C4-2B (cell line): ENCODE measurements at regions not wholly inside any gene's neighbourhood (a gene's known extent, or its start where the extent isn't known, plus 50 kb on each side); places are given as distances from the start of the nearest gene placed in this dataset.

Experiments used
- ZFX ChIP-seq: fragments of 450-650 bp; IDR thresholded peaks from 2 replicates; pipeline ENCODE4 v1.6.1; 2017
- TF ChIP-seq, protein P1 (sequence below): fragments of 450-650 bp; conservative IDR thresholded peaks from 2 replicates; pipeline ENCODE4 v1.5.1; 2017; ENCODE audit warnings: mild to moderate bottlenecking

DNA sequence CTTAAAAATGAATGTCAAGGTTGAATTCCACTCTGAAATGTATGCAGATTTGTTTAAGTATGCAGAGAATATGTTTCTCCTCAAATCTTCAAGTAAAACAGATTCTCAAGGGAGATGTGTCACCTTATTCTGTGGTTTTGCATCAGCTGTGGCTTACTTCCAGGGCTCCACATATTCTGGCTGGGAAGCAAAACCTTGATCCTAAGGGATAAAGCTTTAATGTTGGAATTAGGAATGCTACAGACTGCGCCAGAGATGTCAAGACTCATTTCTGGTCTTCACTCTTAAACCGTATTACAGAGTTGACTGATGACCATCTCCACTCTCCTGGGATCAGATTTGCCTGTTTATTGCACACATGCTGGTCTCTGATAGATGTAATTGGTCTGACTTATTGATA lies 143.9 kb upstream of the DIPK2B start:
- TF ChIP-seq, protein P1, sequence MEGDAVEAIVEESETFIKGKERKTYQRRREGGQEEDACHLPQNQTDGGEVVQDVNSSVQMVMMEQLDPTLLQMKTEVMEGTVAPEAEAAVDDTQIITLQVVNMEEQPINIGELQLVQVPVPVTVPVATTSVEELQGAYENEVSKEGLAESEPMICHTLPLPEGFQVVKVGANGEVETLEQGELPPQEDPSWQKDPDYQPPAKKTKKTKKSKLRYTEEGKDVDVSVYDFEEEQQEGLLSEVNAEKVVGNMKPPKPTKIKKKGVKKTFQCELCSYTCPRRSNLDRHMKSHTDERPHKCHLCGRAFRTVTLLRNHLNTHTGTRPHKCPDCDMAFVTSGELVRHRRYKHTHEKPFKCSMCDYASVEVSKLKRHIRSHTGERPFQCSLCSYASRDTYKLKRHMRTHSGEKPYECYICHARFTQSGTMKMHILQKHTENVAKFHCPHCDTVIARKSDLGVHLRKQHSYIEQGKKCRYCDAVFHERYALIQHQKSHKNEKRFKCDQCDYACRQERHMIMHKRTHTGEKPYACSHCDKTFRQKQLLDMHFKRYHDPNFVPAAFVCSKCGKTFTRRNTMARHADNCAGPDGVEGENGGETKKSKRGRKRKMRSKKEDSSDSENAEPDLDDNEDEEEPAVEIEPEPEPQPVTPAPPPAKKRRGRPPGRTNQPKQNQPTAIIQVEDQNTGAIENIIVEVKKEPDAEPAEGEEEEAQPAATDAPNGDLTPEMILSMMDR, result no peak
- TF ChIP-seq ZFX, result no peak
